HCEC 1CT (cell line): ENCODE measurements at regions not wholly inside any gene's neighbourhood (a gene's known extent, or its start where the extent isn't known, plus 50 kb on each side); places are given as distances from the start of the nearest gene placed in this dataset.

ENCODE experiments used
- DNase-seq: peaks from one replicate; pipeline ENCODE4 v3.0.0-alpha.2; 2017

DNA sequence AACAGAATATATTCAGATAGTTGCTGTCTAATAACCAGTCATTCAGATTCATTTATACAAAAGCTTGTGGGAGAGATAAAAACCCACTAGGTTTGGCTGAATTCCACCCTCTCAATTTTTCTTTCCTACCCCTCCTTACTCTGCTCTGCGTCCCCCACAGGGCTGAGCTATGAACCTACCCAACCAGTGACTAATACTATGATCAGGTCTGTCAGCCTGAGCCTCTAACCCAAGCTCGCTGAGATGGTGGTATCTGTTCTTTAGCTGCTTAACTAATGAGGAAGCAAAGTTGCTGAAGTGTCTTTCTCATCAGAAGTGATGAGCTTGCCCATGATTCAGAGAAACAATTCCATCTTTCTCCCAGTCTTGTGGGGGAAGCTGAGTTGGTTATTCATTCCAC is 248.7 kb upstream of the GPR26 start:
- DNase-seq: no peak

- DNase-seq: no peak
Measured at GRCh38 chr10:123421461-123421860, 244.7 kb upstream of the GPR26 start.

DNA sequence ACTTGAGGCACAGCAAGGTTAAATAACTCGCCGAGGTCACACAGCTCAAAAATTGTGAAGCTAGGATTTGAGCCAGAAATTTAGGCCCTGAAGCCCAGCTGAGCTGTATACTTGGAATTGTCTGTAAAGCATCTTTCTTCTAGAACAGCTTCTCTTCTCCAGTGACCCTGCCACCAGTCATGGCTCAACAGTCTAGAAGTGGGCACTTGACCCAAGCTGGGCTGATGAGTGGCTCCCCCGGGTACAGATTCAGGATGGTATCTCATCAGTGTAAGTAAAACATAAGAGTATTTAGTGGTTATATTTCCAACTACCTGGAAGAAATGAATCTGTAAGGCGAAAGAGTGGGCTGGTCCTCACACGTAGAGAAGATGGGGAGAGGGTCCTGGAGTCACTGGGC is 243.9 kb upstream of the GPR26 start:
- no peak for DNase-seq

DNA sequence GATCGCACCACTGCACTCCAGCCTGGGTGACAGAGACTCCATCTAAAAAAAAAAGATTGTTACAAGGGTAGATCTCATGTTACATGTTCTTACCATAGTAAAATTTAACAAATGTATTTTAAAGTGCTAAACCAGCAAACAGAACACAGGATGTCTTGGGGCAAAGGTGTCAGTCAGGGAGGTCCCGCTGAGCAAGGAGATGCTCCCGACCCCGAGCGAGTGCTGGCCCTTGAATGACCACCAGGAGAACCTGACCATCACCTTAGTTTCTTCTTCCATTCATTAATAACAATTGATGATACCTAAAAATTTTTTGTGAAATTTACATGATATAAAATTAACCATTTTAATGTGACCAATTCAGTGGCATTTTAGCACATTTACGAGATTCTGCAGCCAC is 241.6 kb upstream of the GPR26 start:
- no peak for DNase-seq

GRCh38 chr10:123425680-123426079 is 240.5 kb upstream of the GPR26 start:
- no peak for DNase-seq

- DNase-seq: no peak
Measured at GRCh38 chr10:123427165-123427786, 238.9 kb upstream of the GPR26 start.

- DNase-seq: no peak
Measured at GRCh38 chr10:123428391-123428790, 237.8 kb upstream of the GPR26 start.

GRCh38 chr10:123429706-123430221 is 236.4 kb upstream of the GPR26 start:
- no peak for DNase-seq

DNA sequence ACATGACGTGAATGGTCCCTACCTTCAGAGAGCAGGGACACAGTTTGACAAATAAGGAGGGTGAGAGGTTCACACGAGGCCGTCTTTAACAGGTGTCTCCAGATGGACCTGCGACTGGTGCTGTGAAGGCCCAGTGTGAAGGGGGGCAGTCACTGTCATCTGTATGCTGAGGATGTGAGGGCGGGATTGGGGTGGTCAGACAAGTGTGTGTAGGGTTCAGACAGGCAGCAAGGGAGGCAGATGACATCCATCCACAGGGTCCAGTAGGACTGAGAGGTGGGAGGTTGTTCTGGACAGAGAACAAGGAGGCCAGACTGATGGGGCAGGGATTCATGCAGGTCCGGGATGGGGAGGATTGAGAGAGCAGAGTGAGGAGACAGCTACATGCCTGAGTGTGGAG is 232.6 kb upstream of the GPR26 start:
- DNase-seq: no peak

DNA sequence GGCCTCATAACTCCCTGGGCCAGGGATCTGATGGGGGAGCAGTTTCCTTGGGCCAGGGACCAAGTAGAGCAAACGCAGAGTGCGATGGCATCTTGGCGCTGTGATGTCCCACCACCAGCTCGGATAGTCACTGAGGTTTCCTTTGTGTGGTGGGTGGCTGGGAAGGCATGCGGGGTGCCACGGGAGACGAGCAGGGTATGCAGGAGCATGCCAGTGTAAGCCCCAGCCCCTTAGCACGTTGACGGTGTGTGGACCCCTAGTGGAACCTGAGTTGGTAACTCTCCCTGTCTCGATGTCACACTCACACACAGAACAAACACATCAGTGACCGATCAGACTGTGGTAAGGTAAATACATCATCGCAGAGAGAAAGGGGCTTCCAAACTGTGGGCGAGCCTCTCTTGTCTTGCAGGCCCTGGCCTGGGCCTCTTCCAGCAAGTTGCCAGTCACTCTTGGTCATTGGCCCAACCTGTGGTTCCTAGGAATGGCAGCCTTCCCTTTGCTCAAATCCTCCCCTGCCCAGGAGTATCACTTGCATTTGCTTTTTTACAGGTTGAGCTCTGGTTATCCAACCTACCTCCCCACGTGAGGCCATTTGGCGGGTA is 231.6 kb upstream of the GPR26 start:
- no peak for DNase-seq

- no peak for DNase-seq
Measured at GRCh38 chr10:123442901-123443300, 223.3 kb upstream of the GPR26 start.

- DNase-seq: no peak
Measured at GRCh38 chr10:123443924-123444323, 222.2 kb upstream of the GPR26 start.

- no peak for DNase-seq
Measured at GRCh38 chr10:123445261-123445775, 220.8 kb upstream of the GPR26 start.

GRCh38 chr10:123446449-123447156 is 219.6 kb upstream of the GPR26 start:
- no peak for DNase-seq

DNA sequence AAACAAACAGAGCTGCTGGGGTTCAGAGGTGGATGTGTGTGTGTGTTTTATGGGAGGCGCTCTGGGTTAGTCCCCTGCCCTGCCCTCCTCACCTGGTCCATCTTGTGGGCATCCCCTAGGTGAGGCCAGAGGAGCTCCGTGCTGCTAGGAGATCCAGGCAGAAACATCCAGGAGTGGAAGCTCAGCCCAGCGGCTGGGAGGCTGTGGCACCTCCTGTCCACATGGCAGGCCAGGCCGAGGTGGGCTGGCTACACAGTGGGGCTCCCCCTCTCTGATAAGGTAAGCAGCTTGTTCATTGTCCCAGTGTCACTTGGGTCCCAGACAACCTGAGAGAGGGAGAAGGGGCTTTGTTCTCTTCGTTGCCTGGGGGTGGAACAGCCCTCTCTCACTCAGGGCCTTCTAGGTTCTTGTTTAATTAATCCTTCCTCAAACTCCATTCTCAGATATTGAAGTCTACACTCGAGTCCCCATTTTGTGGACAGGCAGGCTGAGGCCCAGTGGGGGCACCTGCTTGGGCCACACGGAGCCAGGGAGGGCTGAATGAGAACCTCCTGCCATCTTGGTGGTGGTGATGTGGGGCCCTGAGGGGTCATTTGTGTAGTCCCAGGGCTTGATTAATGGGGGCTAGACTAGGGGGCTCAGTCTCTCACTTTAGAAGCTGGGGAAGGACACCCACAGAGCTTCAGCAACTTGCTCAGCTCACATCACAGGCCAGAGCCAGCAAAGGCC is 216.8 kb upstream of the GPR26 start:
- no peak for DNase-seq

DNA sequence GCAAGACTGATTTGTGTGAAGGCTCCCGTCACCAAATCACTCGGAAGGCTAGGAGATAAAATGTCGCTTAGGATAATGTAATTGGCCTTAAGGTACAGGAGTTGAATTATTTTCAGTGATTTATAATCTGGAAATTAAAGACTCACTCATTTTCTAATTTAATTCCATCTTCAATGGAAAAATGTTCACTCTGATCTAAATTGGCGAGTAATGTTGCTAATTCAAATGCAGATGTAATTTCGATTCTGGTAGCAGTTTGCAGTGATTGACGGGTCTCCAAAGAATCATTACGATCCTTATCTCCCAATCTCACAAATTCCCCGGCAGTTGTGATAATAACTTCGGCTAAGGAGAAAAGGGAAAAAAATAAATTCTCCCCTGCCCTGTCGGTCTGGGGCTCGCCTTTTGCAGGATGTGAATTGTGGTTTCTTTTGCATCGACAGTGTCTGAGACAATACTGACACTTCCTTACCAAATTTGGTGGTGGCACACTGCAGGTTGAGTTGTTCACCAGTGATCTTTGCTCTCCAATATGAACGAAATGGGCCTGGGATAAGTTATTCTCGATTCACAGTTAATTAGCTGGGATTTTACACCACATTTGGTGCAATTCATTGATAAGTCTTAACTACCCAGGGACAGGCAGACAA is 215.1 kb upstream of the GPR26 start:
- DNase-seq: no peak

- no peak for DNase-seq
Measured at GRCh38 chr10:123451618-123452245, 214.4 kb upstream of the GPR26 start.

DNA sequence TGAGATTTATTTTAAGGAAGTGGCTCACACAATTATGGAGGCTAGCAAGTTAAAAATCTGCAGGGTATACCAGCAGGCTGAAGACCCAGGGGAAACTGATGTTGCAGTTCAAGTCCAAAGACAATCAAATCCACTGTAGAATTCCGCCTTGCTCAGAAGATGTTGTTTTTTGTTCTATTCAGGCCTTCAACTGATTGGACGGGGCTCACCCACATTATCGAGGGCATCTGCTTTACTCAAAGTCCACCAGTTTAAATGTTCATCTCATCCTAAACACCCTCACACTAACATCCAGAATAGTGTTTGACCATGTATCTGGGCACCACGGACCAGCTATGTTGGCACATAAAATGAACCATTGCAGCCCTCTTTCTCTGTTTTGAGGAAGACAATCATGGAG is 211.2 kb upstream of the GPR26 start:
- no peak for DNase-seq

DNA sequence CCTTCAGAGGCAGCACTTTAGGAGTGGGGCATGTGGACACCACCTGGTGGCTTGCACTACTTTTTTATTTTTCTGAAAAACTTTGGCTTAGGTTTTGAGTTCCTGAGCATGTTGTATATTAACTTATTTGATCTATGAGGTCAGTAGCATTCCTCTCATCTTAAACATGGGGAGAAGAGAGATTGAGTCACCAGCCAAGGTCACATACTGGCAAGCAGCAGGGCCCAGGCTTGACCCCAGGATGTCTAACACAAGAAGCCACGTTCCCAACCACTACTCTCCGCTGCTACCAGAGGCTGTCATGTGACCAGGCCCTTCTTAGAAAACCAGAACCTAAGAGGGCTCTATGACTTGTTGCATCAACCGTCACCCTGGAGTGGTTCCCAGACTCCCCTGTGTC is 210.3 kb upstream of the GPR26 start:
- no peak for DNase-seq

GRCh38 chr10:123458933-123459332 is 207.2 kb upstream of the GPR26 start:
- no peak for DNase-seq

DNA sequence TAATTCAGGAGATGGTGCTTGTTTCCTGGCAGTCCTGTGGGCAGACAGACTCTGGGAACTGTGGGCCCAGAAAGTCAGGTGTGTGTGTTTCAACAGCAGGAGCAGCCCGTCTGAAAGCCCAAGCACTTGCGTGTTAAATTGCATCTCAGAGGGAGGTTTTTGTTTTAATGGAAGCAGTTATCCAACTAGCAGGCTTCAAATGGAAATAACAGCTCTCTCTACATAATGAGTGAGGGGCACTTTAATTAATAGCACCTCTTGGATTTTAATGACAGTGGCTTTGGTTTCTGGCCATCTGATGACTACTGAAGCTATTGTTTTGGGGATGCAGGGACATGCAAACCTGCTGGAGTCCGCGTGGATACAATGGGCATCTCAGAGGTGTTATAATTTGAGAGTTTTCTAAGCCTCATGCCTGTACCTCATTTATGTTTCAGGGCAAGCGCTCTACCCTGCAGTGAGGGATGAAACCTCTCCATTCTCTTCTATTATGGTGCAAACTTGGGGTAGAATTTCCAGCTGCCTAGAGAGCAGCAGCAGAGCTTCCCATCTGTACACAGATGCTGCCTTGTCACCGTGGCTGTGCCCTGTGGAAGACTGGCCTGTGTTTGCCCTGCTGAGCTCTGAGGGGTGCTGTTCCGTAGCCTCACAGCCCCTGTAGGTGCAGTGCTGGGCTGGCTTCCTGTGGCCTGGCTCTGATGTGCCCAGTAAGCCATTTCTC is 206.6 kb upstream of the GPR26 start:
- DNase-seq: no peak

DNA sequence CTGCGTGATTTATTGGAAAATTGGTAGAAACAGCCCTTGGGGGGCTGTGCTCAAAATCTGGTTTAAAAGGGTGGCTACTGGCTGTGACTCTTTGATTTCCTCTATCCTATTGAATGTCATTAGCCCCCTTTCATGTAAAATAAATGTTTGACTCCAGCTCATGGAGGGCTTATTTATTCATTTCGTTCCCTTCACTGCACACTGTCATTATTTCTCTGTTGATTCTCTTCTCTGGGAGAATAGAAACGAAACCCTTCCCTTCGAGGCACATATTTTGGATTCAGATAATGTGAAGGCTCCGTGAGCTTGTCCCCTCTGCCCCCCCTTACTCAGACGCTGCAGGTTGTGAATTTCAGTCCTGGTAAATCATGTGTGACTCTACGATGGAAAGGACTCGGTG is 203.9 kb upstream of the GPR26 start:
- DNase-seq: no peak
